Activated CD8-positive, alpha-beta memory T cell treated with anti-CD3 and anti-CD28 coated beads, Interleukin-2, amount 10 ng/mL, durations not matched to agents 7 days and 5 days (primary cell): ENCODE measurements at regions not wholly inside any gene's neighbourhood (a gene's known extent, or its start where the extent isn't known, plus 50 kb on each side); places are given as distances from the start of the nearest gene placed in this dataset.

Experiments used
- ATAC-seq: fragments of 150-1000 bp; cut with Tn5 transposase; one replicate; pipeline ENCODE4 v1.10.0; 2021; ENCODE audit warnings: moderate library complexity
- CTCF ChIA-PET: fragments of 350-600 bp; sonication (Branson Sonifier 250); formaldehyde crosslinking; loops from one replicate; lab custom pipeline; 2021; ENCODE audit warnings: antibody characterized with exemption; lab: Charles Lee
- DNase-seq: peaks from one replicate; pipeline ENCODE4 v3.0.0-alpha.2; 2020
- H3K27ac Mint-ChIP-seq: one replicate; pipeline ENCODE4 v1.8.0; 2021; ENCODE audit warnings: mild to moderate bottlenecking, mixed read lengths
- H3K27me3 Mint-ChIP-seq: one replicate; pipeline ENCODE4 v1.8.0; 2021; ENCODE audit warnings: mixed read lengths
- H3K36me3 Mint-ChIP-seq: one replicate; pipeline ENCODE4 v1.8.0; 2021; ENCODE audit warnings: mild to moderate bottlenecking, mixed read lengths
- H3K4me1 Mint-ChIP-seq: one replicate; pipeline ENCODE4 v1.8.0; 2021; ENCODE audit warnings: mixed read lengths
- H3K4me3 Mint-ChIP-seq: one replicate; pipeline ENCODE4 v1.8.0; 2021; ENCODE audit warnings: mild to moderate bottlenecking, moderate library complexity, mixed read lengths
- H3K9me3 Mint-ChIP-seq: one replicate; pipeline ENCODE4 v1.8.0; 2022; ENCODE audit warnings: low read depth, mixed read lengths

GRCh38 chr11:134763030-134763388 is 351.0 kb upstream of the B3GAT1 start:
- Mint-ChIP-seq H3K4me3 (no peak overlapping the region), H3K36me3 (no peaks in the 10 kb centered on the region), H3K27ac (no peak overlapping the region), H3K4me1 (no peaks in the 10 kb centered on the region), H3K27me3 (no peaks in the 10 kb centered on the region), H3K9me3 (no peaks in the 10 kb centered on the region)
- no peak for ATAC-seq
- no peak for DNase-seq
- CTCF ChIA-PET: no interaction called here

GRCh38 chr11:134762248-134763029 is 350.4 kb upstream of the B3GAT1 start:
- H3K27me3 Mint-ChIP-seq: no peaks in the 10 kb centered on the region
- no peaks in the 10 kb centered on the region for H3K9me3 Mint-ChIP-seq
- H3K4me1 Mint-ChIP-seq: no peaks in the 10 kb centered on the region
- peak overlapping the region; percentile 42 for H3K4me3 Mint-ChIP-seq
- DNase-seq: no peak
- CTCF ChIA-PET: no interaction called here
- no peaks in the 10 kb centered on the region for H3K36me3 Mint-ChIP-seq
- H3K27ac Mint-ChIP-seq: no peak overlapping the region
- peak; percentile 47 for ATAC-seq

GRCh38 chr11:134761926-134762247 is 349.8 kb upstream of the B3GAT1 start:
- H3K27ac Mint-ChIP-seq: no peak overlapping the region
- CTCF ChIA-PET: no interaction called here
- H3K4me3 Mint-ChIP-seq: no peak overlapping the region
- H3K27me3 Mint-ChIP-seq: no peaks in the 10 kb centered on the region
- H3K36me3 Mint-ChIP-seq: no peaks in the 10 kb centered on the region
- H3K4me1 Mint-ChIP-seq: no peaks in the 10 kb centered on the region
- no peak for ATAC-seq
- DNase-seq: no peak
- no peaks in the 10 kb centered on the region for H3K9me3 Mint-ChIP-seq

GRCh38 chr11:134761386-134761785 is 349.3 kb upstream of the B3GAT1 start:
- H3K27me3 Mint-ChIP-seq: no peaks in the 10 kb centered on the region
- ATAC-seq (no peak), DNase-seq (no peak)
- H3K27ac Mint-ChIP-seq: no peak overlapping the region
- H3K9me3 Mint-ChIP-seq: no peaks in the 10 kb centered on the region
- H3K4me1 Mint-ChIP-seq: no peaks in the 10 kb centered on the region
- H3K36me3 Mint-ChIP-seq: no peaks in the 10 kb centered on the region
- CTCF ChIA-PET: no interaction called here
- H3K4me3 Mint-ChIP-seq: no peak overlapping the region

- Mint-ChIP-seq H3K27ac (no peak overlapping the region), H3K36me3 (no peaks in the 10 kb centered on the region), H3K4me1 (no peaks in the 10 kb centered on the region), H3K4me3 (no peak overlapping the region), H3K27me3 (no peaks in the 10 kb centered on the region), H3K9me3 (no peaks in the 10 kb centered on the region)
- DNase-seq: no peak
- no peak for ATAC-seq
- CTCF ChIA-PET: no interaction called here
Observed at GRCh38 chr11:134760957-134761356, 348.9 kb upstream of the B3GAT1 start.

GRCh38 chr11:134760299-134760698 is 348.3 kb upstream of the B3GAT1 start:
- Mint-ChIP-seq H3K27ac (no peak overlapping the region), H3K4me3 (no peak overlapping the region), H3K9me3 (no peaks in the 10 kb centered on the region), H3K4me1 (no peaks in the 10 kb centered on the region), H3K27me3 (no peaks in the 10 kb centered on the region), H3K36me3 (no peaks in the 10 kb centered on the region)
- DNase-seq (no peak), ATAC-seq (no peak)
- CTCF ChIA-PET: no interaction called here

GRCh38 chr11:134759855-134760254 is 347.8 kb upstream of the B3GAT1 start:
- ATAC-seq: no peak
- Mint-ChIP-seq H3K4me1 (no peaks in the 10 kb centered on the region), H3K27ac (no peak overlapping the region), H3K36me3 (no peaks in the 10 kb centered on the region), H3K9me3 (no peaks in the 10 kb centered on the region), H3K27me3 (no peaks in the 10 kb centered on the region), H3K4me3 (no peak overlapping the region)
- DNase-seq: no peak
- CTCF ChIA-PET: no interaction called here

- CTCF ChIA-PET: no interaction called here
- Mint-ChIP-seq H3K4me3 (no peak overlapping the region), H3K27me3 (no peaks in the 10 kb centered on the region), H3K4me1 (no peaks in the 10 kb centered on the region), H3K9me3 (no peaks in the 10 kb centered on the region), H3K27ac (no peak overlapping the region), H3K36me3 (no peaks in the 10 kb centered on the region)
- DNase-seq (no peak), ATAC-seq (no peak)
Observed at GRCh38 chr11:134759274-134759673, 347.2 kb upstream of the B3GAT1 start.

- Mint-ChIP-seq H3K27me3 (no peaks in the 10 kb centered on the region), H3K27ac (no peak overlapping the region), H3K36me3 (no peaks in the 10 kb centered on the region), H3K4me3 (no peak overlapping the region), H3K9me3 (no peaks in the 10 kb centered on the region), H3K4me1 (no peaks in the 10 kb centered on the region)
- CTCF ChIA-PET: no interaction called here
- DNase-seq (no peak), ATAC-seq (no peak)
Observed at GRCh38 chr11:134758342-134758931, 346.4 kb upstream of the B3GAT1 start.

GRCh38 chr11:134757633-134758032 is 345.6 kb upstream of the B3GAT1 start:
- no peaks in the 10 kb centered on the region for H3K4me1 Mint-ChIP-seq
- no peak overlapping the region for H3K27ac Mint-ChIP-seq
- no peaks in the 10 kb centered on the region for H3K36me3 Mint-ChIP-seq
- ATAC-seq: no peak
- no peak for DNase-seq
- no peaks in the 10 kb centered on the region for H3K27me3 Mint-ChIP-seq
- no peak overlapping the region for H3K4me3 Mint-ChIP-seq
- no peaks in the 10 kb centered on the region for H3K9me3 Mint-ChIP-seq
- CTCF ChIA-PET: no interaction called here

- no peak for DNase-seq
- Mint-ChIP-seq H3K36me3 (no peaks in the 10 kb centered on the region), H3K4me3 (no peak overlapping the region), H3K27me3 (no peaks in the 10 kb centered on the region), H3K4me1 (no peaks in the 10 kb centered on the region), H3K27ac (no peak overlapping the region), H3K9me3 (no peaks in the 10 kb centered on the region)
- CTCF ChIA-PET: no interaction called here
- ATAC-seq: no peak
Observed at GRCh38 chr11:134756811-134757540, 344.9 kb upstream of the B3GAT1 start.

- Mint-ChIP-seq H3K27ac (no peak overlapping the region), H3K9me3 (no peaks in the 10 kb centered on the region), H3K4me1 (no peaks in the 10 kb centered on the region), H3K27me3 (no peaks in the 10 kb centered on the region), H3K36me3 (no peaks in the 10 kb centered on the region), H3K4me3 (no peak overlapping the region)
- ATAC-seq (no peak), DNase-seq (no peak)
- CTCF ChIA-PET: no interaction called here
Observed at GRCh38 chr11:134755535-134755934, 343.5 kb upstream of the B3GAT1 start.

- Mint-ChIP-seq H3K36me3 (no peaks in the 10 kb centered on the region), H3K9me3 (no peaks in the 10 kb centered on the region), H3K27me3 (no peaks in the 10 kb centered on the region), H3K4me3 (no peak overlapping the region), H3K27ac (no peak overlapping the region), H3K4me1 (no peaks in the 10 kb centered on the region)
- ATAC-seq (no peak), DNase-seq (no peak)
- CTCF ChIA-PET: no interaction called here
Observed at GRCh38 chr11:134754521-134755198, 342.6 kb upstream of the B3GAT1 start.
